ENCODE measurements at regions not wholly inside any gene's neighbourhood (a gene's known extent, or its start where the extent isn't known, plus 50 kb on each side); places are given as distances from the start of the nearest gene placed in this dataset.

DNA sequence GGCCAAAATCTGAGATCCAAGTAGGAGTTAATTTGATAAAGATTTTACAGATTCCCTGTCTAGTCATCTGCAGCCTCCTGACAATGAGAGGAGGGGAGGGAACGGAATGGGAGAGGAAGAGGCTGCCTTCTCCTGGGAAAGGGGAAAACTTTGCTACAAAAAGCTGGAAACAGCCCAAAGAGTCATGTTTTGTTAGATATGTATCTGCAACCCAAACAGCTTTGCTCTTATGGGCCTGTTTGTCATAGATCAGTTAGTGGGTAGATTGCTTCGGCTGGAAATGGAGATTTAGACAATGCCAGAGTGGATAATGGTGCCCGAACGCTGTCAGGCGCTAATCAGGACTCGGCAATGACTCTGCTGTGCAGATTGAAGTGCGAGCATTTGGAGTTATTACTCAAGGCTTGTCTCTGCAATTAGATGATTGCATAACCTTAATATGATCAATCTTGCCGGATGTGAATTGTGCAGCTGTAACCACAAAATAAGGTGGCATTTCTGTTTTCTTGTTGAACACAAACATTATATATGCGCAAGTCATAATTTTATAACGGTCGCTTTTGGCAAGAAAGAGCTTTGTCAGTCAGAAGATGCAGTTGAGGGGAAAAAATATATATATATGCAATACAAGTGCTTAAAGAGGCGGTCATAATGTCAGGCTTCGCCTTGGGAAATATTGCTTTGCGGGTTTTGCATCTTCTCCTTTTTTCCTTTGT lies 92.4 kb upstream of the MAFB start:
- TF ChIP-seq, protein P1, sequence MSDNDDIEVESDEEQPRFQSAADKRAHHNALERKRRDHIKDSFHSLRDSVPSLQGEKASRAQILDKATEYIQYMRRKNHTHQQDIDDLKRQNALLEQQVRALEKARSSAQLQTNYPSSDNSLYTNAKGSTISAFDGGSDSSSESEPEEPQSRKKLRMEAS (IDR thresholded peaks at IDR 0.05) = no peak
- TF ChIP-seq RAD21 (IDR thresholded peaks at IDR 0.05) (no peak), TAF1 (conservative IDR thresholded peaks at IDR 0.05) (no peak), JUND (IDR thresholded peaks at IDR 0.05) (no peak), SP1 (IDR thresholded peaks at IDR 0.05) (no peak), EGR1 (IDR thresholded peaks at IDR 0.05; ENCODE audit: low read depth in 2 of 2) (no peak), GABPA (IDR thresholded peaks at IDR 0.05 in 1 of 2, conservative IDR thresholded peaks at IDR 0.05 in 1 of 2) (no peak), HNF4A (conservative IDR thresholded peaks at IDR 0.05) (no peak), YY1 (IDR thresholded peaks at IDR 0.05) (no peak)
- TF ChIP-seq, protein P2, sequence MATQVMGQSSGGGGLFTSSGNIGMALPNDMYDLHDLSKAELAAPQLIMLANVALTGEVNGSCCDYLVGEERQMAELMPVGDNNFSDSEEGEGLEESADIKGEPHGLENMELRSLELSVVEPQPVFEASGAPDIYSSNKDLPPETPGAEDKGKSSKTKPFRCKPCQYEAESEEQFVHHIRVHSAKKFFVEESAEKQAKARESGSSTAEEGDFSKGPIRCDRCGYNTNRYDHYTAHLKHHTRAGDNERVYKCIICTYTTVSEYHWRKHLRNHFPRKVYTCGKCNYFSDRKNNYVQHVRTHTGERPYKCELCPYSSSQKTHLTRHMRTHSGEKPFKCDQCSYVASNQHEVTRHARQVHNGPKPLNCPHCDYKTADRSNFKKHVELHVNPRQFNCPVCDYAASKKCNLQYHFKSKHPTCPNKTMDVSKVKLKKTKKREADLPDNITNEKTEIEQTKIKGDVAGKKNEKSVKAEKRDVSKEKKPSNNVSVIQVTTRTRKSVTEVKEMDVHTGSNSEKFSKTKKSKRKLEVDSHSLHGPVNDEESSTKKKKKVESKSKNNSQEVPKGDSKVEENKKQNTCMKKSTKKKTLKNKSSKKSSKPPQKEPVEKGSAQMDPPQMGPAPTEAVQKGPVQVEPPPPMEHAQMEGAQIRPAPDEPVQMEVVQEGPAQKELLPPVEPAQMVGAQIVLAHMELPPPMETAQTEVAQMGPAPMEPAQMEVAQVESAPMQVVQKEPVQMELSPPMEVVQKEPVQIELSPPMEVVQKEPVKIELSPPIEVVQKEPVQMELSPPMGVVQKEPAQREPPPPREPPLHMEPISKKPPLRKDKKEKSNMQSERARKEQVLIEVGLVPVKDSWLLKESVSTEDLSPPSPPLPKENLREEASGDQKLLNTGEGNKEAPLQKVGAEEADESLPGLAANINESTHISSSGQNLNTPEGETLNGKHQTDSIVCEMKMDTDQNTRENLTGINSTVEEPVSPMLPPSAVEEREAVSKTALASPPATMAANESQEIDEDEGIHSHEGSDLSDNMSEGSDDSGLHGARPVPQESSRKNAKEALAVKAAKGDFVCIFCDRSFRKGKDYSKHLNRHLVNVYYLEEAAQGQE (IDR thresholded peaks at IDR 0.05) = no peak
- TF ChIP-seq, protein P3, sequence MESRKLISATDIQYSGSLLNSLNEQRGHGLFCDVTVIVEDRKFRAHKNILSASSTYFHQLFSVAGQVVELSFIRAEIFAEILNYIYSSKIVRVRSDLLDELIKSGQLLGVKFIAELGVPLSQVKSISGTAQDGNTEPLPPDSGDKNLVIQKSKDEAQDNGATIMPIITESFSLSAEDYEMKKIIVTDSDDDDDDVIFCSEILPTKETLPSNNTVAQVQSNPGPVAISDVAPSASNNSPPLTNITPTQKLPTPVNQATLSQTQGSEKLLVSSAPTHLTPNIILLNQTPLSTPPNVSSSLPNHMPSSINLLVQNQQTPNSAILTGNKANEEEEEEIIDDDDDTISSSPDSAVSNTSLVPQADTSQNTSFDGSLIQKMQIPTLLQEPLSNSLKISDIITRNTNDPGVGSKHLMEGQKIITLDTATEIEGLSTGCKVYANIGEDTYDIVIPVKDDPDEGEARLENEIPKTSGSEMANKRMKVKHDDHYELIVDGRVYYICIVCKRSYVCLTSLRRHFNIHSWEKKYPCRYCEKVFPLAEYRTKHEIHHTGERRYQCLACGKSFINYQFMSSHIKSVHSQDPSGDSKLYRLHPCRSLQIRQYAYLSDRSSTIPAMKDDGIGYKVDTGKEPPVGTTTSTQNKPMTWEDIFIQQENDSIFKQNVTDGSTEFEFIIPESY (IDR thresholded peaks at IDR 0.05) = no peak
- TF ChIP-seq, protein P4, sequence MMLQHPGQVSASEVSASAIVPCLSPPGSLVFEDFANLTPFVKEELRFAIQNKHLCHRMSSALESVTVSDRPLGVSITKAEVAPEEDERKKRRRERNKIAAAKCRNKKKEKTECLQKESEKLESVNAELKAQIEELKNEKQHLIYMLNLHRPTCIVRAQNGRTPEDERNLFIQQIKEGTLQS (IDR thresholded peaks at IDR 0.05) = no peak
- TF ChIP-seq, protein P5, sequence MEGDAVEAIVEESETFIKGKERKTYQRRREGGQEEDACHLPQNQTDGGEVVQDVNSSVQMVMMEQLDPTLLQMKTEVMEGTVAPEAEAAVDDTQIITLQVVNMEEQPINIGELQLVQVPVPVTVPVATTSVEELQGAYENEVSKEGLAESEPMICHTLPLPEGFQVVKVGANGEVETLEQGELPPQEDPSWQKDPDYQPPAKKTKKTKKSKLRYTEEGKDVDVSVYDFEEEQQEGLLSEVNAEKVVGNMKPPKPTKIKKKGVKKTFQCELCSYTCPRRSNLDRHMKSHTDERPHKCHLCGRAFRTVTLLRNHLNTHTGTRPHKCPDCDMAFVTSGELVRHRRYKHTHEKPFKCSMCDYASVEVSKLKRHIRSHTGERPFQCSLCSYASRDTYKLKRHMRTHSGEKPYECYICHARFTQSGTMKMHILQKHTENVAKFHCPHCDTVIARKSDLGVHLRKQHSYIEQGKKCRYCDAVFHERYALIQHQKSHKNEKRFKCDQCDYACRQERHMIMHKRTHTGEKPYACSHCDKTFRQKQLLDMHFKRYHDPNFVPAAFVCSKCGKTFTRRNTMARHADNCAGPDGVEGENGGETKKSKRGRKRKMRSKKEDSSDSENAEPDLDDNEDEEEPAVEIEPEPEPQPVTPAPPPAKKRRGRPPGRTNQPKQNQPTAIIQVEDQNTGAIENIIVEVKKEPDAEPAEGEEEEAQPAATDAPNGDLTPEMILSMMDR (IDR thresholded peaks at IDR 0.05; ENCODE audit: low read depth, low read length, missing input control) = no peak
